HG02588 (cell line): ENCODE measurements at regions not wholly inside any gene's neighbourhood (a gene's known extent, or its start where the extent isn't known, plus 50 kb on each side); places are given as distances from the start of the nearest gene placed in this dataset.

Experiments
- ATAC-seq: cut with Tn5 transposase; IDR thresholded peaks from one replicate; pipeline ENCODE4 v1.9.1; 2021; ENCODE audit warnings: mild to moderate bottlenecking, moderate library complexity; ENCODE audit not compliant: unreplicated experiment

GRCh38 chr7:125173571-125173970 lies 243.9 kb upstream of the POT1 start:
- ATAC-seq: no peak

GRCh38 chr7:125169088-125169487 lies 239.5 kb upstream of the POT1 start:
- no peak for ATAC-seq

GRCh38 chr7:125154930-125155329 lies 225.3 kb upstream of the POT1 start:
- peak; percentile 60 for ATAC-seq

GRCh38 chr7:125149151-125149550 lies 219.5 kb upstream of the POT1 start:
- ATAC-seq: no peak

- ATAC-seq: no peak
Observed at GRCh38 chr7:125147047-125147446, 217.4 kb upstream of the POT1 start.

- no peak for ATAC-seq
Observed at GRCh38 chr7:125136755-125137532, 207.3 kb upstream of the POT1 start.

- ATAC-seq: no peak
Observed at GRCh38 chr7:125136341-125136740, 206.7 kb upstream of the POT1 start.

- ATAC-seq: no peak
Observed at GRCh38 chr7:125130173-125130572, 200.5 kb upstream of the POT1 start.

- no peak for ATAC-seq
Observed at GRCh38 chr7:125127304-125127703, 197.7 kb upstream of the POT1 start.

- no peak for ATAC-seq
Observed at GRCh38 chr7:125126376-125126775, 196.8 kb upstream of the POT1 start.

- ATAC-seq: no peak
Observed at GRCh38 chr7:125125315-125125714, 195.7 kb upstream of the POT1 start.

GRCh38 chr7:125122173-125122572 lies 192.5 kb upstream of the POT1 start:
- no peak for ATAC-seq

- no peak for ATAC-seq
Observed at GRCh38 chr7:125119559-125120115, 190.0 kb upstream of the POT1 start.

GRCh38 chr7:125118444-125118843 lies 188.8 kb upstream of the POT1 start:
- ATAC-seq: no peak

GRCh38 chr7:125112850-125113249 lies 183.2 kb upstream of the POT1 start:
- no peak for ATAC-seq

- no peak for ATAC-seq
Observed at GRCh38 chr7:125099519-125099918, 169.9 kb upstream of the POT1 start.

GRCh38 chr7:125098377-125098970 lies 168.8 kb upstream of the POT1 start:
- ATAC-seq: peak; percentile 82

GRCh38 chr7:125090596-125090995 lies 161.0 kb upstream of the POT1 start:
- no peak for ATAC-seq

GRCh38 chr7:125089171-125089570 lies 159.5 kb upstream of the POT1 start:
- no peak for ATAC-seq

GRCh38 chr7:125088555-125088954 lies 158.9 kb upstream of the POT1 start:
- ATAC-seq: no peak

- ATAC-seq: no peak
Observed at GRCh38 chr7:125085084-125085483, 155.5 kb upstream of the POT1 start.

GRCh38 chr7:125084196-125084595 lies 154.6 kb upstream of the POT1 start:
- ATAC-seq: no peak
